Keratinocyte (primary cell): ENCODE measurements at regions not wholly inside any gene's neighbourhood (a gene's known extent, or its start where the extent isn't known, plus 50 kb on each side); places are given as distances from the start of the nearest gene placed in this dataset.

Experiments
- DNase-seq: peaks from one replicate; pipeline ENCODE4 v3.0.0-alpha.2; 2011; ENCODE audit warnings: low read depth, missing footprints, low spot score
- FAIRE-seq: peaks from 2 replicates; lab custom pipeline; 2011; peaks lifted over from hg19 to GRCh38; lab: Jason Lieb, UNC
- H2AFZ ChIP-seq: 2 replicates; pipeline ENCODE4 v1.6.0; 2012; ENCODE audit warnings: low read length, control low read depth, inconsistent platforms; ENCODE audit not compliant: control insufficient read depth
- H3K27ac ChIP-seq: 2 replicates; pipeline ENCODE4 v1.5.1; 2011; ENCODE audit warnings: low read length; ENCODE audit not compliant: control insufficient read depth, insufficient read depth
- H3K27me3 ChIP-seq: 3 replicates; pipeline ENCODE4 v1.6.0; 2011; ENCODE audit warnings: low read length; ENCODE audit not compliant: control insufficient read depth, insufficient read depth; ENCODE audit errors: extremely low read depth
- H3K36me3 ChIP-seq, 2 experiments: 2 replicates in 1 of 2; 3 replicates in 1 of 2; pipeline ENCODE4 v1.5.1; 2011; ENCODE audit warnings: low read length in 2 of 2, mild to moderate bottlenecking in 1 of 2; ENCODE audit not compliant: control insufficient read depth in 2 of 2, insufficient read depth in 2 of 2; ENCODE audit errors: extremely low read depth in 1 of 2
- H3K4me1 ChIP-seq: 3 replicates; pipeline ENCODE4 v1.5.1; 2011; ENCODE audit warnings: low read length; ENCODE audit not compliant: control insufficient read depth, insufficient read depth; ENCODE audit errors: extremely low read depth
- H3K4me2 ChIP-seq: 3 replicates; pipeline ENCODE4 v1.6.0; 2011; ENCODE audit warnings: low read depth, low read length; ENCODE audit not compliant: control insufficient read depth, insufficient read depth; ENCODE audit errors: extremely low read depth
- H3K4me3 ChIP-seq, 3 experiments: fragments of 200-600 bp in 1 of 3; sonication (generic) in 1 of 3; 2 replicates in 2 of 3; 3 replicates in 1 of 3; pipeline ENCODE4 v1.5.1; 2011 to 2016; ENCODE audit warnings: low read length in 3 of 3, mild to moderate bottlenecking in 3 of 3, control low read depth in 2 of 3, inconsistent platforms in 1 of 3, low read depth in 1 of 3, mixed read lengths in 1 of 3, mixed run types in 1 of 3, moderate library complexity in 1 of 3; ENCODE audit not compliant: control insufficient read depth in 2 of 3, insufficient read depth in 2 of 3; ENCODE audit errors: extremely low read depth in 1 of 3
- H3K79me2 ChIP-seq: 2 replicates; pipeline ENCODE4 v1.6.0; 2012; ENCODE audit warnings: low read length; ENCODE audit not compliant: control insufficient read depth, insufficient read depth
- H3K9ac ChIP-seq: 3 replicates; pipeline ENCODE4 v1.6.0; 2011; ENCODE audit warnings: low read length; ENCODE audit not compliant: control insufficient read depth, insufficient read depth; ENCODE audit errors: extremely low read depth
- H3K9me1 ChIP-seq: 3 replicates; pipeline ENCODE4 v1.6.0; 2011; ENCODE audit warnings: low read length; ENCODE audit not compliant: control insufficient read depth, insufficient read depth; ENCODE audit errors: extremely low read depth
- H3K9me3 ChIP-seq: 2 replicates; pipeline ENCODE4 v1.5.1; 2012; ENCODE audit warnings: low read depth, low read length; ENCODE audit not compliant: control insufficient read depth
- H4K20me1 ChIP-seq: 3 replicates; pipeline ENCODE4 v1.6.0; 2011; ENCODE audit warnings: low read length; ENCODE audit not compliant: control insufficient read depth, insufficient read depth; ENCODE audit errors: extremely low read depth
- CTCF ChIP-seq, 3 experiments: IDR thresholded peaks in 1 of 3; conservative IDR thresholded peaks in 1 of 3; optimal IDR thresholded peaks in 1 of 3; 2 replicates in 2 of 3; 3 replicates in 1 of 3; pipeline versions ENCODE3 to v1.5.1; 2011; ENCODE audit warnings: low read length in 3 of 3, mild to moderate bottlenecking in 3 of 3, moderate library complexity in 2 of 3, control low read depth in 1 of 3, inconsistent platforms in 1 of 3; ENCODE audit not compliant: insufficient read depth in 2 of 3; ENCODE audit errors: extremely low read depth in 1 of 3
- EZH2 ChIP-seq: IDR thresholded peaks from one replicate; pipeline ENCODE4 v1.6.1; 2012; ENCODE audit warnings: inconsistent platforms, mild to moderate bottlenecking, low read length, moderate library complexity
- dilution Hi-C: fragments of 300-500 bp; cut with MboI; formaldehyde crosslinking; loops from one replicate; pipeline ENCODE4 v1.7.0; 2020; ENCODE audit warnings: low sequenced_read_pairs; ENCODE audit not compliant: extremely low pct_ligation_motif_present

GRCh38 chr4:149933883-149934282 lies 118.2 kb upstream of the IQCM start:
- H3K27ac ChIP-seq, result no peak overlapping the region
- no peaks in the 10 kb centered on the region for H3K9me3 ChIP-seq
- H3K27me3 ChIP-seq, result no peaks in the 10 kb centered on the region
- no peaks in the 10 kb centered on the region for H3K4me1 ChIP-seq
- H3K4me3 ChIP-seq, result no peak overlapping the region
- no peak for TF ChIP-seq EZH2
- TF ChIP-seq CTCF (optimal IDR thresholded peaks at IDR 0.05 in 1 of 3, IDR thresholded peaks at IDR 0.05 in 1 of 3, conservative IDR thresholded peaks at IDR 0.05 in 1 of 3; ENCODE audit: extremely low read depth in 1 of 3, insufficient read depth in 2 of 3, low read length in 3 of 3), result no peak
- H2AFZ ChIP-seq, result no peak overlapping the region
- DNase-seq (no peak), FAIRE-seq (no peak)
- no peaks in the 10 kb centered on the region for H3K79me2 ChIP-seq
- H3K36me3 ChIP-seq, result no peaks in the 10 kb centered on the region
- dilution Hi-C loops, result no loop called here
- no peaks in the 10 kb centered on the region for H3K9me1 ChIP-seq
- no peak overlapping the region for H3K4me2 ChIP-seq
- no peak overlapping the region for H3K9ac ChIP-seq
- no peaks in the 10 kb centered on the region for H4K20me1 ChIP-seq

- no peaks in the 10 kb centered on the region for H3K27me3 ChIP-seq
- H3K9me1 ChIP-seq, result no peaks in the 10 kb centered on the region
- no peak overlapping the region for H3K4me2 ChIP-seq
- no peak overlapping the region for H3K4me3 ChIP-seq
- FAIRE-seq (no peak), DNase-seq (no peak)
- no peaks in the 10 kb centered on the region for H3K79me2 ChIP-seq
- H3K4me1 ChIP-seq, result no peaks in the 10 kb centered on the region
- H3K9ac ChIP-seq, result no peak overlapping the region
- no peaks in the 10 kb centered on the region for H3K36me3 ChIP-seq
- no peaks in the 10 kb centered on the region for H3K9me3 ChIP-seq
- dilution Hi-C loops, result no loop called here
- H3K27ac ChIP-seq, result no peak overlapping the region
- no peak overlapping the region for H2AFZ ChIP-seq
- no peak for TF ChIP-seq EZH2
- TF ChIP-seq CTCF (optimal IDR thresholded peaks at IDR 0.05 in 1 of 3, IDR thresholded peaks at IDR 0.05 in 1 of 3, conservative IDR thresholded peaks at IDR 0.05 in 1 of 3; ENCODE audit: extremely low read depth in 1 of 3, insufficient read depth in 2 of 3, low read length in 3 of 3), result no peak
- no peaks in the 10 kb centered on the region for H4K20me1 ChIP-seq
Measured at GRCh38 chr4:149949381-149949780, 128.9 kb upstream of the DCLK2 start.
